Neural crest cell (in vitro differentiated cells): ENCODE measurements at regions not wholly inside any gene's neighbourhood (a gene's known extent, or its start where the extent isn't known, plus 50 kb on each side); places are given as distances from the start of the nearest gene placed in this dataset.

Experiments
- DNase-seq: peaks from one replicate; pipeline ENCODE4 v3.0.0; 2021; ENCODE audit warnings: low read depth, mixed read lengths, low spot score
- H3K27ac Mint-ChIP-seq: one replicate; pipeline ENCODE4 v1.8.0; 2021; ENCODE audit warnings: mild to moderate bottlenecking, mixed read lengths; ENCODE audit not compliant: unreplicated experiment
- H3K27me3 Mint-ChIP-seq: 2 replicates; pipeline ENCODE4 v1.8.0; 2021; ENCODE audit warnings: low read depth, mild to moderate bottlenecking, mixed read lengths
- H3K36me3 Mint-ChIP-seq: 2 replicates; pipeline ENCODE4 v1.8.0; 2021; ENCODE audit warnings: low read depth, mild to moderate bottlenecking, mixed read lengths
- H3K4me1 Mint-ChIP-seq: 2 replicates; pipeline ENCODE4 v1.8.0; 2021; ENCODE audit warnings: mixed read lengths
- H3K4me3 Mint-ChIP-seq: one replicate; pipeline ENCODE4 v1.8.0; 2021; ENCODE audit warnings: mild to moderate bottlenecking, mixed read lengths
- H3K9me3 Mint-ChIP-seq: 2 replicates; pipeline ENCODE4 v1.8.0; 2021; ENCODE audit warnings: mixed read lengths
- TF ChIP-seq, protein P1 (sequence below): fragments of 200-600 bp; sonication (generic); conservative IDR thresholded peaks from 2 replicates; pipeline ENCODE4 v1.5.0; 2021; ENCODE audit warnings: antibody characterized with exemption, mild to moderate bottlenecking

DNA sequence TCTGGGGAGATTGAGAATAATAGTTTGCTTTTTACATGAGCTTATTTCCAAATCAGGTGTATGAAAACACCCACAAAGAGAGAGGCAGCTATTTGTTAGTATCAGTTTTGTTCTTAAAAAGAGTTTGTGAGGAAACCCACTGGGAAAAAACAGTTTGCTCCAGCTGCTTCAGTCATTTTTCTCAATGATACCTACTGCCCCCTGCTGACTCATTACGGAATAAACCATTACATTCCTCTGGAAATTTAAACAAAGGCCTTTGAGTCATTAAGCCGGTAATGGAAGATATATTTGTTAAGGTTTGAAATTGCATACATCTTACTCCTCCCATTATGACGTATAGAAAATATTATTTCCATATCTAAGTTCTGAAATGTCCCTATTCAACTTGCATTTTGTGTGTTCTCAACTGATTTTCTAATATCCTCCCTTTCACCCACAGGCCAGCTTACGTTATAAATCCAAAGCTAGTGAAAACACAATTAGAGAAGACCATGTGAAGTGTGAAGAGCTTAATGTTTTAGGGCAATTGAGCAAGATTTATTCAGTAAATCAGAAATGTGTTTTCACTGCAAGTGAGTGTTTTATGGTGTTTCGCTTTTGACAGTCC, 761.6 kb downstream of the DSC3 start:
- peak; percentile 56 for DNase-seq
- no peaks in the 10 kb centered on the region for H3K4me1 Mint-ChIP-seq

DNA sequence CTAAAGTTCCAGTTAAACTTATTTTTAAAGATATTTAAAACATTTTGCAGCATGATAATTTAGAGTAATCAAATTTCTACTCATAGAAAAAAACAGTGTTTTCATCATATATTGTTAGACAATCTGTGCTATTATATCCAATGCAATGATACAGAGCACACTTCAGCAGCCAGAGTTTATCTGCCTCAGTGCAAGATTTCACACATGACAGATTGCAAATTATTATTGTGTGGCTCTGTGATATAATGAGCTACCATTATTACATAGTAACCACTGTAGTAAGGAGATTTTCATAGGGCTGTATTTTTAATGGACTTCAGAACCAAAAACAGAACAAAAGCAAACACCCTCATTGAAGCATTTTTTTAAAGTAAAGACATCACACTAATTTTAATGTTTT, 762.4 kb downstream of the DSC3 start:
- Mint-ChIP-seq H3K27me3 (no peaks in the 10 kb centered on the region), H3K4me1 (no peaks in the 10 kb centered on the region), H3K9me3 (no peaks in the 10 kb centered on the region), H3K4me3 (no peak overlapping the region), H3K36me3 (no peaks in the 10 kb centered on the region), H3K27ac (no peak overlapping the region)
- DNase-seq: no peak
- TF ChIP-seq, protein P1, sequence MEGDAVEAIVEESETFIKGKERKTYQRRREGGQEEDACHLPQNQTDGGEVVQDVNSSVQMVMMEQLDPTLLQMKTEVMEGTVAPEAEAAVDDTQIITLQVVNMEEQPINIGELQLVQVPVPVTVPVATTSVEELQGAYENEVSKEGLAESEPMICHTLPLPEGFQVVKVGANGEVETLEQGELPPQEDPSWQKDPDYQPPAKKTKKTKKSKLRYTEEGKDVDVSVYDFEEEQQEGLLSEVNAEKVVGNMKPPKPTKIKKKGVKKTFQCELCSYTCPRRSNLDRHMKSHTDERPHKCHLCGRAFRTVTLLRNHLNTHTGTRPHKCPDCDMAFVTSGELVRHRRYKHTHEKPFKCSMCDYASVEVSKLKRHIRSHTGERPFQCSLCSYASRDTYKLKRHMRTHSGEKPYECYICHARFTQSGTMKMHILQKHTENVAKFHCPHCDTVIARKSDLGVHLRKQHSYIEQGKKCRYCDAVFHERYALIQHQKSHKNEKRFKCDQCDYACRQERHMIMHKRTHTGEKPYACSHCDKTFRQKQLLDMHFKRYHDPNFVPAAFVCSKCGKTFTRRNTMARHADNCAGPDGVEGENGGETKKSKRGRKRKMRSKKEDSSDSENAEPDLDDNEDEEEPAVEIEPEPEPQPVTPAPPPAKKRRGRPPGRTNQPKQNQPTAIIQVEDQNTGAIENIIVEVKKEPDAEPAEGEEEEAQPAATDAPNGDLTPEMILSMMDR: no peak

More for the DNA sequence above, 761.6 kb downstream of the DSC3 start:
- TF ChIP-seq, protein P1: peak; percentile 83
- no peaks in the 10 kb centered on the region for H3K9me3 Mint-ChIP-seq
- no peak overlapping the region for H3K4me3 Mint-ChIP-seq
- no peaks in the 10 kb centered on the region for H3K36me3 Mint-ChIP-seq
- H3K27ac Mint-ChIP-seq: no peak overlapping the region
- no peaks in the 10 kb centered on the region for H3K27me3 Mint-ChIP-seq

DNA sequence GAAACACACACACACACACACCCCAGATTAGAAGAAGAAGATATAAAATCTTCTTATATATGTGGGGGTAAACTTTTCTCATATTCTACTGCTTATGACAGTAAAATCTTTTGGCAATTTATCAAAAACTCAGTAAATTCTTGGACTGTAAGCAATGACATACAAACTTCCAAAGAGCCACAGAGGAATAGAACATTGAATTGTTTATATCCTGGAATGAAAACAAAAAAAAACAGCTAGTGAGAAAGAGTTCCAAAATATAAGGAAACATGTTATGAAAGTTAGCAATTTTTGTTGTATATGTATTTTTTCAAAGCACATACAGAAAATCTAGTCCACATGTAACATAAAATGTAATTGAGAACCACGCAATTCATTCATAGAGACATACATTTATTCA, 764.9 kb downstream of the DSC3 start:
- H3K4me3 Mint-ChIP-seq: no peak overlapping the region
- H3K27me3 Mint-ChIP-seq: no peaks in the 10 kb centered on the region
- H3K36me3 Mint-ChIP-seq: no peaks in the 10 kb centered on the region
- DNase-seq: no peak
- H3K4me1 Mint-ChIP-seq: peaks cover 4% of the 10 kb centered on the region
- TF ChIP-seq, protein P1: no peak
- no peak overlapping the region for H3K27ac Mint-ChIP-seq
- H3K9me3 Mint-ChIP-seq: no peaks in the 10 kb centered on the region

DNA sequence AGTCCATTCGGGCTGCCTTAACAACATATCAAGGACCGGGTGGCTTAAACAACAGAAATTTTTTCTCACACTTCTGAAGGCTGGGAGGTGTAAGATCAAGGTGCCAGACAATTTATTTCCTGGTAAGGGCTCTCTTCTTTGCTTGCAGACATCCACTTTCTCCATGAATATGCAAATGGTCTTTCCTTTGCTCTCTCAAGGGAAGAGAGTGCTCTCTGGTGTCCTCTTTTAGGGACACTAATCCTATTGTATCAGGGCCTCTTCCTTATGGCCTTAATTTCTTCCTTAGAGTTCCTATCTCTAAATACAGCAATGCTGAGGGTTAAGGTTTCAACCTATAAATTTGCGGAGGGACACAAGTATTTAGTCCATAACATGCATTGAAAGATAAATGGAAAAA, 770.8 kb downstream of the DSC3 start:
- TF ChIP-seq, protein P1: no peak
- Mint-ChIP-seq H3K36me3 (no peaks in the 10 kb centered on the region), H3K27ac (no peak overlapping the region), H3K4me1 (peaks cover 4% of the 10 kb centered on the region), H3K27me3 (no peaks in the 10 kb centered on the region), H3K9me3 (no peaks in the 10 kb centered on the region), H3K4me3 (no peak overlapping the region)
- no peak for DNase-seq

DNA sequence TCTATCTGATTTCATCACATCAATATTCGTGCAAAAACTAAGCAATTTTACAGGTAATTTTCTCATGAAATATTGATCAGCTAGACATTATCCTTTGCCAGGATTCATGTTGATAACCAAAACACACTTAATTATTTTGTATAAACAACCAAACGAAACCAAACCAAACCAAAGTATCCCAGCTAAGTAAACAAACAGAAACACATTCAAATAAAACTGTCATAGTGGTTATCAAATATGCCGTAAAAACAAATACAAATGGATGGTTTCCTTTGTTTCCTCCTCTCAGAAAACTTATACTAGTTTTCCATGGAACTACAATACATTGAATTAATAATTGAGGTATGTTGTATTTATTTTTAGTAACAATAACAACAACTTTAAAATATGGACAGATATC, 777.4 kb downstream of the DSC3 start:
- Mint-ChIP-seq H3K4me1 (no peaks in the 10 kb centered on the region), H3K4me3 (no peak overlapping the region), H3K9me3 (no peaks in the 10 kb centered on the region), H3K27ac (no peak overlapping the region), H3K36me3 (no peaks in the 10 kb centered on the region), H3K27me3 (no peaks in the 10 kb centered on the region)
- no peak for DNase-seq
- TF ChIP-seq, protein P1: no peak

DNA sequence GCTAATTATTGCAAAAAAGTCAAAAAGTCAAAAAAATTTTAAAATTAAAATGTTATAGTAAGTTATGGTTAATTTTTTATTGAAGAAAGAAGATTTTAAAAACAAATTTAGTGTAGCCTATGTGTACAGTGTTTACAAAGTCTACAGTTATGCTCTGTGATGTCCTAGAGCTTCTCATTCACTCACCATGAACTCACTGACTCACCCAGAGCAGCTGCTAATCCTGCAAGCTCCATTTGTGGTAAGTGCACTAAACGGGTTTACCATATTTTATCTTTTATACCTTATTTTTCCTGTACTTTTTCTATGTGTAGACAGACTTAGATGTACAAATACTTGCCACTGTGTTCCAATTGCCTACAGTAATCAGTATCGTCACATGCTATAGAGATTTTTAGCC, 788.2 kb downstream of the DSC3 start:
- Mint-ChIP-seq H3K4me3 (no peak overlapping the region), H3K36me3 (no peaks in the 10 kb centered on the region)
- TF ChIP-seq, protein P1: no peak

More for the DNA sequence above, 788.2 kb downstream of the DSC3 start:
- DNase-seq: no peak
- H3K27me3 Mint-ChIP-seq: no peaks in the 10 kb centered on the region
- no peak overlapping the region for H3K27ac Mint-ChIP-seq
- H3K4me1 Mint-ChIP-seq: no peaks in the 10 kb centered on the region
- H3K9me3 Mint-ChIP-seq: no peaks in the 10 kb centered on the region
